ENCODE measurements at regions not wholly inside any gene's neighbourhood (a gene's known extent, or its start where the extent isn't known, plus 50 kb on each side); places are given as distances from the start of the nearest gene placed in this dataset.
A peak's percentile ranks its signal among the peaks of the same experiment; 100 is the strongest.

DNA sequence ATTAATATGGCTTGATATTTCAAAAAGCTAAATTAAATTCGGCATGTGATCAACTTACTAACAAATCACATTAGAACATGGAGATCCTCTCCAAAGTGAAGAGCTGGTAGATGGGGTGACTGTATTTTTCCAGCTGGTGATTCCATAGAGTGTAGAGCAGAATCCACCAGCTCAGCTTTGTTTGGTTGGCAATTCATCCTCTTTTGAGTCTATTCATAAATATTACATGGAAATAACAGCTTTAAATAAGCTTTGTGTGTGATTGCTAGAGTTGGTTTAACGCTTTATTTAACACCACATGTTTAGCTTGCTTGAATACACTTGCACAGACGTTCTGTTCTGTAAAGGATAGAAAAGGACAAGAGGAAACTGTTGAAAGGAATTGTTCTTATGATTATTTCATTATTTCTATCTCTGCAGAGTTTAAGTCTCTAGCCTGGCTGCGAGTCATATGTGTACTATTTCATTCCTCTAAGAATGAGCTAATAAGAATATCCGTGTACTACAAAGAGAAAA is 738.3 kb upstream of the KIRREL3 start:
- DNase-seq = no peak
- no peak overlapping the region for H3K4me3 ChIP-seq
- no peak for TF ChIP-seq POLR2A (IDR thresholded peaks at IDR 0.05)
- TF ChIP-seq, protein P1, sequence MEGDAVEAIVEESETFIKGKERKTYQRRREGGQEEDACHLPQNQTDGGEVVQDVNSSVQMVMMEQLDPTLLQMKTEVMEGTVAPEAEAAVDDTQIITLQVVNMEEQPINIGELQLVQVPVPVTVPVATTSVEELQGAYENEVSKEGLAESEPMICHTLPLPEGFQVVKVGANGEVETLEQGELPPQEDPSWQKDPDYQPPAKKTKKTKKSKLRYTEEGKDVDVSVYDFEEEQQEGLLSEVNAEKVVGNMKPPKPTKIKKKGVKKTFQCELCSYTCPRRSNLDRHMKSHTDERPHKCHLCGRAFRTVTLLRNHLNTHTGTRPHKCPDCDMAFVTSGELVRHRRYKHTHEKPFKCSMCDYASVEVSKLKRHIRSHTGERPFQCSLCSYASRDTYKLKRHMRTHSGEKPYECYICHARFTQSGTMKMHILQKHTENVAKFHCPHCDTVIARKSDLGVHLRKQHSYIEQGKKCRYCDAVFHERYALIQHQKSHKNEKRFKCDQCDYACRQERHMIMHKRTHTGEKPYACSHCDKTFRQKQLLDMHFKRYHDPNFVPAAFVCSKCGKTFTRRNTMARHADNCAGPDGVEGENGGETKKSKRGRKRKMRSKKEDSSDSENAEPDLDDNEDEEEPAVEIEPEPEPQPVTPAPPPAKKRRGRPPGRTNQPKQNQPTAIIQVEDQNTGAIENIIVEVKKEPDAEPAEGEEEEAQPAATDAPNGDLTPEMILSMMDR (IDR thresholded peaks at IDR 0.05) = no peak
- no peak overlapping the region for H3K27ac ChIP-seq
- intact Hi-C loops (cut with DNase I; ENCODE audit: low total_unique reads) = no loop called here
- H3K36me3 ChIP-seq = no peaks in the 10 kb centered on the region
- no peaks in the 10 kb centered on the region for H3K4me1 ChIP-seq
- H3K9me3 ChIP-seq = no peaks in the 10 kb centered on the region
- no peaks in the 10 kb centered on the region for H3K27me3 ChIP-seq

DNA sequence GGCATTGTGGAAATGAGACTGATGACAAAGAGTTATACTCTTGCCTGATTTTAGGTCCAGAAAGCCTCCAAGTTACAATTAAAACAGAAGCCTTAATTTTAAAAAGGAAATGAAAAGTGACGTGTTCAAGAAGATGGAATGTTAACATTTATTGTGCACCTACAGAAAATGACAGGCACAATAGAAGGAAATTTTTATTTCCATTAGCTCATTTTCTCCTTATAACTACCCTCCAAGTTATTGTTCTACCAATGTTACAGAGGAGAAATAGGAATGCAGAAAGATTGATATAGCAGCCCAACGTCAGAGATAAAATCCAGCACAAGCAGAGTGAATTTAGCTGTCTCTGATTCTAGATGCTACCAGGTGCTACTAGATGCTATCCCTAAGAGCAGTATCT is 736.9 kb upstream of the KIRREL3 start:
- intact Hi-C loops (cut with DNase I; ENCODE audit: low total_unique reads) = no loop called here
- no peaks in the 10 kb centered on the region for H3K4me1 ChIP-seq
- H3K4me3 ChIP-seq = no peak overlapping the region
- no peaks in the 10 kb centered on the region for H3K36me3 ChIP-seq
- H3K27ac ChIP-seq = peak overlapping the region in 1 of 2 donors; percentile 10
- TF ChIP-seq, protein P1 (IDR thresholded peaks at IDR 0.05) = no peak
- TF ChIP-seq POLR2A (IDR thresholded peaks at IDR 0.05) = no peak
- DNase-seq = no peak
- H3K9me3 ChIP-seq = no peaks in the 10 kb centered on the region
- no peaks in the 10 kb centered on the region for H3K27me3 ChIP-seq

- TF ChIP-seq, protein P1 (IDR thresholded peaks at IDR 0.05) = no peak
- TF ChIP-seq POLR2A (IDR thresholded peaks at IDR 0.05) = no peak
- H3K9me3 ChIP-seq = no peaks in the 10 kb centered on the region
- H3K27ac ChIP-seq = peak overlapping the region in 1 of 2 donors; percentile 51
- no peak overlapping the region for H3K4me3 ChIP-seq
- H3K4me1 ChIP-seq = no peaks in the 10 kb centered on the region
- no peaks in the 10 kb centered on the region for H3K27me3 ChIP-seq
- H3K36me3 ChIP-seq = no peaks in the 10 kb centered on the region
- peak in 1 of 2 donors; percentile 57 for DNase-seq
- intact Hi-C loops (cut with DNase I; ENCODE audit: low total_unique reads) = no loop called here
Observed at GRCh38 chr11:127733552-127733951, 733.0 kb upstream of the KIRREL3 start.

- intact Hi-C loops (cut with DNase I; ENCODE audit: low total_unique reads) = no loop called here
- Histone ChIP-seq H3K4me1 (no peaks in the 10 kb centered on the region), H3K27me3 (no peaks in the 10 kb centered on the region), H3K9me3 (no peaks in the 10 kb centered on the region), H3K27ac (no peak overlapping the region), H3K36me3 (no peaks in the 10 kb centered on the region), H3K4me3 (no peak overlapping the region)
- TF ChIP-seq, protein P1 (IDR thresholded peaks at IDR 0.05) = no peak
- no peak for TF ChIP-seq POLR2A (IDR thresholded peaks at IDR 0.05)
- DNase-seq = no peak
Observed at GRCh38 chr11:127726367-127726766, 725.8 kb upstream of the KIRREL3 start.

DNA sequence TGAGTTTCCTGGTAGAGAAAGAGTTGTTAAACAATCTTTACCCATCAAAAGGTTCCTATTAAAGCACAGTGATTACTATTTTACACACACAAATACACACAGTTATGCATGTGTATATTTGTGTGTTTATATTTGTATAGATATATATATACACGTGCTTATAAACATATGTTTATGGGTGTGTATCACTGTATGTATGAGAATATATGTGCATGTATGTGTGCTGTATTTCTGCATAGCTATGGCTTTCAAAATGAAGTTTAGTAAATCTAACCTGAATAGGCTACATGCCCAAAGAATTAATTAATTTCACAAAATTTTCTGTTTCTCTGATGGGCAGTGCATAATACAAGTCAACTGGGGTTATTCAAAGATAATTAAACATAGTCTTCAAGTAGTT is 723.1 kb upstream of the KIRREL3 start:
- H3K4me1 ChIP-seq = no peaks in the 10 kb centered on the region
- H3K27me3 ChIP-seq = no peaks in the 10 kb centered on the region
- H3K9me3 ChIP-seq = no peaks in the 10 kb centered on the region
- DNase-seq = no peak
- H3K4me3 ChIP-seq = no peak overlapping the region
- intact Hi-C loops (cut with DNase I; ENCODE audit: low total_unique reads) = no loop called here
- H3K36me3 ChIP-seq = no peaks in the 10 kb centered on the region
- TF ChIP-seq, protein P1 (IDR thresholded peaks at IDR 0.05) = no peak
- no peak for TF ChIP-seq POLR2A (IDR thresholded peaks at IDR 0.05)
- no peak overlapping the region for H3K27ac ChIP-seq

All from uterus (tissue), 3 donors.